ENCODE measurements at regions not wholly inside any gene's neighbourhood (a gene's known extent, or its start where the extent isn't known, plus 50 kb on each side); places are given as distances from the start of the nearest gene placed in this dataset.

- Histone ChIP-seq H3K27ac (no peak overlapping the region), H3K4me3 (no peak overlapping the region)
- TF ChIP-seq CTCF (IDR thresholded peaks at IDR 0.05): no peak
- no peak for DNase-seq (ENCODE audit: low spot score)
Observed at GRCh38 chr2:15790326-15790725, 150.0 kb upstream of the MYCN start.

GRCh38 chr2:15790838-15791237 is 149.5 kb upstream of the MYCN start:
- no peak for DNase-seq (ENCODE audit: low spot score)
- Histone ChIP-seq H3K4me3 (no peak overlapping the region), H3K27ac (no peak overlapping the region)
- TF ChIP-seq CTCF (IDR thresholded peaks at IDR 0.05): no peak

- H3K4me3 ChIP-seq: no peak overlapping the region
- DNase-seq (ENCODE audit: low spot score): no peak
- no peak overlapping the region for H3K27ac ChIP-seq
- no peak for TF ChIP-seq CTCF (IDR thresholded peaks at IDR 0.05)
Observed at GRCh38 chr2:15791294-15791693, 149.1 kb upstream of the MYCN start.

GRCh38 chr2:15792331-15792730 is 148.0 kb upstream of the MYCN start:
- Histone ChIP-seq H3K4me3 (no peak overlapping the region), H3K27ac (no peak overlapping the region)
- TF ChIP-seq CTCF (IDR thresholded peaks at IDR 0.05): no peak
- DNase-seq (ENCODE audit: low spot score): no peak

- no peak for DNase-seq (ENCODE audit: low spot score)
Observed at GRCh38 chr2:15793078-15793913, 147.1 kb upstream of the MYCN start.

GRCh38 chr2:15793978-15794377 is 146.4 kb upstream of the MYCN start:
- no peak overlapping the region for H3K27ac ChIP-seq
- no peak for TF ChIP-seq CTCF (IDR thresholded peaks at IDR 0.05)
- no peak overlapping the region for H3K4me3 ChIP-seq
- DNase-seq (ENCODE audit: low spot score): no peak

More at GRCh38 chr2:15793078-15793913, 147.1 kb upstream of the MYCN start:
- TF ChIP-seq CTCF (IDR thresholded peaks at IDR 0.05): no peak
- H3K4me3 ChIP-seq: no peak overlapping the region
- H3K27ac ChIP-seq: no peak overlapping the region

- H3K27ac ChIP-seq: no peak overlapping the region
- H3K4me3 ChIP-seq: no peak overlapping the region
- no peak for DNase-seq (ENCODE audit: low spot score)
- TF ChIP-seq CTCF (IDR thresholded peaks at IDR 0.05): no peak
Observed at GRCh38 chr2:15794608-15795134, 145.7 kb upstream of the MYCN start.
